Left renal pelvis (tissue), 4 donors: ENCODE measurements at regions not wholly inside any gene's neighbourhood (a gene's known extent, or its start where the extent isn't known, plus 50 kb on each side); places are given as distances from the start of the nearest gene placed in this dataset.

Experiments
- DNase-seq, 4 donors: peaks; one replicate each; pipeline ENCODE4 v3.0.0-alpha.2; 2013; ENCODE audit warnings: low read depth in 4 of 4, low spot score in 3 of 4

DNA sequence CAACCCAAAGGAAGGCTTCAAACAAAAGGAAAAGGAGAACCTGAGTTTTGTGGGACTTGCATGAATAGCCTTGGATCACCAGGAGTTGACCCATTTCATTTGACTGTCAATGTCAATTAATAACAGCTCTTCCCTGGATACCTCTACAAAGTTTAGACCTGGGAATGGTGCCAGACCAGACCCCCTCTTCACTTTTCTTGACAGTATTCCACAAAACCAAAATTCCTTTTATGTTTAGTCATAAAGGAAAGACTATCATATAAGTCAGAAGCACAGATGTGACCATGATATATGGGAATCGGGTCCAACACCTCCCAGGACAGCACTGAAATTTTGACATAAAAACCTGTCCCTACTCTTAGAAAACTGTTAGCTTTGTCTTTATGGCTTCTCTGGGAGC, 191.8 kb downstream of the LYPLAL1 start:
- no peak for DNase-seq

DNA sequence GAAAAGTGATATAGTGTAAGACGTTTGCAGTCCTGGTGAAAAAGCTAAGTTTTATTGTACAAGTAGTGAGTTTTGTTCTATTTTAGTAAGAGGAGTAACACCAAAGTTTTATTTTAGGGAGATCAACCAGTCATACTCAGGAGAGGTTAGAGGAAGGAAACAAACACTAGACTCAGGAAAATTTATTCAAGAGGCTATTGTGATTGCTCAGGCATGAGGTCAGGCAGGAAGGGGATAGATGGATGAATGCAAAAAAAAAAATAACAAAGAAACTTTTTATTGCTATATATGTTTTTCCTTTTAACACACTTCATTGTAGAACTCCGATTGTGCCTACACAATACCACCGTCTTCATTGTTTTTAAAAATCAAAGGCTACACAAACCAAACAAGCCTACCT, 189.0 kb downstream of the LYPLAL1 start:
- no peak for DNase-seq

DNA sequence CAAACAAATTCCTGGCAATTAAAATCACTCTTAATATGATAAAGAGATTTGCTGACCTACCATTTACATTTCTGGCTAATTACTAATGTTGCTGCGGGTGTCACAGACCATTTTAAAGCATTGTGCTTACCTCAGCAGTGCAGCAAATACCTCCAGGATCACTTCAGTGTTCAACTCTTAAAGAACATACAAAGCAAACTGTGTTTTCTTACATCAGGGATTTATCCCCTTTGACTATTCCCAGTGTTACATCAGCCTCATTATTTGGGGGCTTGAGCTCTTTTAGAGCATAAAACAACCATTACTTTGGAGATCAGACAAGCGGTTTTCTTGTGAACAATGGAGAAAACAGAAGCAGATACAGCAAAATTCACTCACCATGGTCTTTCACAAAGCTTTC, 185.4 kb downstream of the LYPLAL1 start:
- no peak for DNase-seq

DNA sequence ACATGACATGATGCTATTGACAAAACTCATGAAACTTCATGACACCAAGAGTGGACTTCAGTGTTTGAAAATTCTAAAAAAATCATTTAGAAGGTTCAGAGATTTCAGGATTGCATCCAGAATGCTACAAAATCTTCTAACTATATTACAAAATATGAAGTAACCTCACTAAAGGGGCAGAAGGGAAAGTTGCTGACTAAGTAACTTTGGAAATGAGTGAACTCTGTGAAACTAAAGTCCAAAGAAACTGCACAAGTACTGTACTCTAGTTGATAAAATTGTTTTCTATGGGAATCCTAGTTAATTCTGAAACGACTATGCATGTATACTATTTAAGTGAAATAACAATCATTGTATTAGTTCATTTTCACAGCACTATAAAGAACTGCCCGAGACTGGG, 184.4 kb downstream of the LYPLAL1 start:
- DNase-seq, result no peak

DNA sequence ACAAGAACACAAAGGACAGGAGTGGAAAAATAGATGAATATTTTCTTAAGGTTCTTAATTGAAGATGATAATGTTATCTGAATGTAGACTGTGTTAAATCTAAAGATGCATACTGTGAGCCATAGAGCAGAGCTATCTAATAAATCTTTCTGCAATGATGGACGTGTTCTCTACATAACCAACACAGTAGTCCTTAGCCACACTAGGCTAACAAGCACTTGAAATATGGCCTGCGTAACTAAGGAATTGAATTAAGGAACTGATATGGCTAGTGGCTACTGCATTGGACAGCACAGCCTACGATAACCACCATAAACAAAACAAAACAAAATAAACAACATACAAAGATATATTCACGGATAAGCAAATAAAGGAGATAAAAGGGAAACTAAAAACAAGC, 181.3 kb downstream of the LYPLAL1 start:
- DNase-seq, result no peak

DNA sequence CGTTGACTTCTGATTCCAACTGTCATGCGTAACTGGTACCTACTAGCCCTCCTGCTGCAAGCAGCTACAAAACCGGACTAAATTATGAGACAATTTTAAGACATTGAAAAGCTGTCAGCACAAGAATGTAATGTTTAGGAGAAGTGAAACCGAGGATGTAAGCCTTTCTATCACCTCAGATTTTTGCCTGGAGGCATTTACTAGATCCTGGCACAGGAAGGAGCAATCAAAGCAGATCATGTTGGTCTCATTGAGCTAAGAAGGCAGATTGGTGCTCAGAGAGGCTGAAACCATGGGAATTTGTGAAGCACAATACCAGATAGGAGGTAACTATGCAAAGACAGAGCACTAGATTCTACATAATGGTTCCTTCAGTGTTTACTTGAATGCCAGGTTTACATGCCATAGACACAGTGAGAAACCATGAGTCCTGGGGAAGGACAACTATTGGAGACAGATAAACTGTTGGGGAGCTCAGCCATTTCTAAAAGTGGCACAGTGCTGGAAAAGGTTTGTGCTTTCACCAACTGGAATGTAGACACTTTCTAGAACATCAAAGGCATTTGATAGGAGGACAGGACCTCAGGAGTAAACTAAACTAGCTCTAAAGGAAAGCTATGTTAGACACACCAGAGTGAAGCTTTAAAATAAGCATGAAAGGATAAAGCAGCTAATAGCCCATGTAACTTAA, 179.4 kb downstream of the LYPLAL1 start:
- DNase-seq, result no peak

DNA sequence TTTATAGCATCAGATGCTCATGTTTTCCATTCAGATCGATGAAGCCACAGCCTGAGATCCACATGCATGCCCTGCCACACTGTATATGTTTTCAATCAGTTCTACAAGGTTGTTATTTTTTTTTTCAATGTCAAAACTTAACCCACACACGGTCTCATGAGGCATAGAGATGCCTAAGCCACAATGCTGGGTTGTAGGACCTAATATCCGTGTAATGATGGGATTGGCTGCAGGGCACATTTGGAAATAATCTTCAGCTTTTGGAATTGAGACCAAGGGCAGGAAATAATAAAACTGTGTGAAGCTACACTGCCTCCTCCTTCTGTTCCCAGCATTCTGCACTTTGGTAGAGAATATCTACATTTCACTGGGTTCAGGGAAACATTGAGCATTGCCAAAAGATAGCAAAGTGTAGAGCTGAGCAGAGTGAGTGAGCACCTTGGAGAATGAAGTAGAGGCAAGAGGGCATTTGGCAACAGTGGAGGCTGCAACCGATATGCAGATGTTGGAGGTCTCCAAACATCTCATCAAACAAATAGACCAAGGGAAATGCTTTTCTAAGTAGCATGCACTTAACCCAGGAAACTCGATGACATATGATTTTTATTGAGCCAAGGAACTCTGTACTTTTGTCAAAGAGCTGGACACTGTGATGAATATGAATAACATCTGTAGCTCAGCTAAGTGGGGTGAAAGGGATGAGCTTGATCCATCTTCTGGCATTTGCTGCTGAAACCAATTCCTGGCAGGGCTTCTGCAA, 176.7 kb downstream of the LYPLAL1 start:
- no peak for DNase-seq

DNA sequence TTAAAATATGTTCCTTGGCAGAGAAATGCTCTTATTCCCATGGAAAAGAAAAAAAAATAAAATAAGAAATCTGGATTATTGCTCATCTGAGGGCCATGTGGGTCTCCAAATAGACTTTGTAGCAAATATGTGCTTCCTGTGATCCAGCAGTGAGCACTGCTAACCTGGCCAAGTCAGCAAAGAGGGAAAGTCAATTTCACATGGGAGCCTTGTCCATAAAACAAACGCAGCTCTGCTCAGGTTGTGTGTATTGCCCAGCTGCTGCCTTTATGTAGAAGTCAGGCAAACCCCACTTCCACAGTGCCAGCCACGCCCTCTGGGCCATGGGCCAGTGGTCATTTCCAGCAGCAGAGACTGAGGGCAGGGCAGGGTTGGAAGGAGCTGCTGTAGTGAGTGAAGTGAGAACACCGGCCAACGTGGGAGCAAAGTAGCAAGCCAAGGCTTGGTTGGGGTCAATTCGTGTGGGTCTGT, 174.3 kb downstream of the LYPLAL1 start:
- DNase-seq, result no peak

DNA sequence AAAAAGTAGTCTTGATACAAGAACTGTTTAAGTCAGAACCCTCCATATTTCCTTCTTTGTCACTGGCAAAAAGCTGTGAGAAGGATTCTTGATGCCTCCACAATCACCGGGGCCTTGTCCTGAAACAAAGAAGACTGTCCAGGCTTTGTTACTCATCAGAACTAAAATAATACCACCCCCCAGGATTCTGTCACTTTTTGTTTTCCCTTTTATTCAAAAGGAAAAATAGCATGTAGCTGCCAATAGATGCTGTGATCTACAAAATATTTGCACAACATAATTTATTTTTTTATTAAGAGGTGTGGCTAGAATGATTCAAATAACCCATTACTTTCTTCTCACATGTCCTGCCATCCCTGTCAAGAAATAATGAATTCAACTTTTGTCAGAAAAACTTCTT, 173.7 kb downstream of the LYPLAL1 start:
- no peak for DNase-seq

DNA sequence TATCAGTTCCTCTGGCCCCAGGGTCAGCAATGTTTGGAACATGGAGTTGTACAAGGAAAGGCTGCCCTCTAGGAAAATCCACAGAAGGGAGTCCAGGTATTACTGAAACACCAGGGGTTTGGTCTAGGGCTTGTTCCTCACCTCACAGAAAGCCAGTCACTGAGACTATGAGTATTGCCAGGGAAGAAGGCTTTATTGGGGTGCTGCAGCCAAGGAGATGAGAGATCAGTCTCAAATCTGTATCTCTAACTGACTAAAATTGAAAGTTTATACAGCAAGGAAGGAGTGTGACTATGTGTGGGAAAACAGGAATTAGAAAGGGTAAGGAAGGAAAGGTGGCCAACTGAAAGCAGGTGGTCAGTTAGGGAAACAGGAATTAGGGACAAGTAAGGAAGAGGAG, 172.3 kb downstream of the LYPLAL1 start:
- DNase-seq, result no peak

DNA sequence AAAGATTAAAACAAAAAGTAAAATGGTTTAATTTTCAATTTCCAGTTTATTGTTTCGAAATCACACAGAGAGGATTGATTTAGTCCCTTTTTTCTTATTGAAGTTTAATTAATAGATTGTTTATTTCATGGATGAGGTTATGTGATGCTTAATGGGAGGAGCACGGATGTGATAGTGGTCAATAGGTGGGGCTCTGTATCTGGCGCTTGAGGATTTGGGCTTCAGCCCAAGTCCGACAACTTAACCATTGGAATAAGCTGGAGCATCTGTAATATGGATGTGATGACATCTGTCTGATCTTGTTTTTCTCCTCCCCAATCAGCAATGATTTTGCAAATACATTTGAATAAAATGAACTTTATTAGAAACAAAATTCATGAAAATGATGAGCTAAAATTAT, 169.2 kb downstream of the LYPLAL1 start:
- no peak for DNase-seq

DNA sequence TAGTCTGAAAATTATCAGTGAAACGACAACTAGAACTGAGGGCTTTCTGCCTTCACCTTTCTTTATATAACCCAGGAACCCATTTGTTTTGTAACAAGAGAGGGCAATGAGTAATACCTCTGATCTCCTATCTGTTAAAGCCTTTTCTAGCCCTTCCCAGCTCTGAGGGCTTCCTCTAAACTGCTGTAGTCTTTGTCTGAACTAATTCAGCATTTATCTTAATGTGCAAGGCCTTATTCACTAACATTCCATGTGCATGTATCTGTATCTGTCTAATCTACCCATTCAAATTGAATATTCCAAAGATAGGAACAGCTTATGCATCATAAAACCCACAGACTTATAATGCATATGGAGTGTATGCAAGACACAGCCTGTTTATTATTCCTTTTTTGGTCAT, 167.1 kb downstream of the LYPLAL1 start:
- no peak for DNase-seq

DNA sequence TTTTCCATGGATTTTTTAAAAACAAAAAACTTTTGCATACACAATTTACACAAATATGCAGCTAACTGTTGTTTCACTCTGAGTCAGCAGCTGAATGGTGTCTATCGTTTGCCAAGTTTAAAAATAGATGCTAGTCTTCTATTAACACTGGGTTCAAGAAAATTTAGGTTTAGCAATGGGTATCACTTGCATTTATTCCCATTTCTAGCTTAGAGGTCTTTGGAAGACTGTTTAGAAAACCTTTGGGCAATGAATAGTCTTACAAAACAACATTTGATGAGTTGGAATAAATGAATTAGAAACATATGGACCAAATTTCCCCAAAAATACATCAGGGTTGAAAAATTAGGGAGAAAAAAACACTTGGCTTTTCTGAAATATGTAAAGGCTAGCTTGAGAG, 165.8 kb downstream of the LYPLAL1 start:
- DNase-seq, result no peak

DNA sequence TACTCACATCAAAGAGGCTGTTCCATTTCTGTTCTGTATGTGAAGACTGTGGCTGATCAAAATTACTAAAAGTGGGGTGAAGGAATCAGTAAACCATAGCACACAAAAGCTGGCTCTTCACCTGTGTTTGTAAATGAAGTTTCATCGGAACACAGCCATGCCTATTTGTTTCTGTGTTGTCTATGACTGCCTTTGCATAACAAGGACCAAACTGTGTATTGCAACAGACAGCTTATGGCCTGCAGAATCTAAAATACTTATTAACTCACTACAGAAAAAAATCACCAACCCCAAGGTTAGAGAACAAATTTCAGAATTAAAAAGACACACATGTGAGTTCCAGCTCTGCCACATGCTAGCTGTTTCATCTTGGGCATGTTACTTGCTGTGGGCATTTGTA, 163.9 kb downstream of the LYPLAL1 start:
- no peak for DNase-seq

DNA sequence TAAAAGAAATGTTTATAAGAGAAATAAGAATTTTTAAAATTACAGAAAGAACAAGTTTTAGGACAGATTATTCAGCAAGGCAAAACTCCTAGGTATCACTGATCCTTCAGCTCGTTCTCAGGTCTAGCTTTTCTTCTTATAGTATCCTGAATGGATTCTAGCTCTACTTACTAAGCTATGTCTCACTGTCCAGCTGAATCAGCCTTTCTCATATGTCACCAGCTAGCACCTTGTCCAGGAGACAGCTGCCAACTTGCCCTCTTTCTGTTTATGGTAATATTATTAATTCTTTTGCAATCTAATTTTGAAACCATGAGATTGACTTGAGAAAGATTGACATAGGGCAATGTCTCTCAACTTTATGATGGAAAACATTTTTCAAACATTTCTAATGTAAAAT, 159.9 kb downstream of the LYPLAL1 start:
- DNase-seq, result no peak

DNA sequence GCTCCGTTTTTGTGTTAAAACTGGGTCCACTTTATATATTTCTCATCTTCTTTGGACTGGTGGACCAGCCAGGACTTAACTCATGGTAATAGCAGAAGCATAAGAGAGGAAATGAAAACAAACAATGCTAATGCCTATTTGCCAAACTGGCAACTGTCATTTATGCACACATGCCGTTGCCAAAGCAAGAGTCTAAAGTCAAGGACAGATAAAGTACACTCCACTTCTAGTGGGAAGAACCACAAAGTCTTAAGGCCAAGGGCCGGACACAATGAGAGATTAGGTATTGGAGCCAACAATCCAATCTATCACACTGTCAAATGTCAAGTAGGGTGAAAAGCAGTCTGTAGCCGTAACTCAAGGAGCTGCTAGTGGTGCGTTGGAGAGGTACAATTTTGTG, 157.7 kb downstream of the LYPLAL1 start:
- DNase-seq, result no peak

DNA sequence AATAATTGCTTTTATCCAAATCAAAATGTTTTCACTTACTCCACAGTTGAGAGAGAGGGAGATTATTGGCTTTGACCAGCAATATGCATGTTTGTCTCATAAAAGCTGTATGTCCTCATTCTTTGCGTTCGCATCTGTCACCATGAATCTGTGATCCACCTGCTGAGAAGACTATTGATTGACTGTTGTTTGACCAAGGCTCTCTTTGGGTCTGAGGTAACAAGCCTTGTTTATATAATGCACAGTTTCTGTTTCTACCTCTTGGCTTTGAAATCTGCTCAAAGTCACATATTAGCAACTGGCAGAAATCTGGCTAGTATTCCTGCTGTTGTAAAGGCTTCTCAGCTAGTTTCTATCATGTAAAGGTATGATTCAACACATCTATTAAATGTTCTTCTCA, 157.0 kb downstream of the LYPLAL1 start:
- DNase-seq, result no peak

DNA sequence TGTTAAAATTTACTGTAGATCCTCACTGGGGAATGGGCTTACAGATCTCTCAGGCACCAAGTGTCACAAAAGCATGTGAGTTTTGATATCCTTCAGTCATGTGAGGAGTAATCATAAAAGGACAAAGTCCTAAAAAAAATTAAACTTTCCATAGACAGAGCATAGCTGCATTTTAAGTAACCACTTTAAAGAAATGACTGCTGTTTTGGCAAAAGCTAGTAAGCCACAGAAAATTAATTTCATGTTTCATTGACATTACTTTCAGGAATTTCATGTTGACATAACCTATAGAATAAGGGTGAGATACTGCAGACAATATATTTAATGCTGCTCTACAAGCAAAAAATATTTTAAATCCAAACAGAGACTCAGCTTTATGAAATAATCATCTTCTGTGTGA, 156.3 kb downstream of the LYPLAL1 start:
- DNase-seq, result no peak

DNA sequence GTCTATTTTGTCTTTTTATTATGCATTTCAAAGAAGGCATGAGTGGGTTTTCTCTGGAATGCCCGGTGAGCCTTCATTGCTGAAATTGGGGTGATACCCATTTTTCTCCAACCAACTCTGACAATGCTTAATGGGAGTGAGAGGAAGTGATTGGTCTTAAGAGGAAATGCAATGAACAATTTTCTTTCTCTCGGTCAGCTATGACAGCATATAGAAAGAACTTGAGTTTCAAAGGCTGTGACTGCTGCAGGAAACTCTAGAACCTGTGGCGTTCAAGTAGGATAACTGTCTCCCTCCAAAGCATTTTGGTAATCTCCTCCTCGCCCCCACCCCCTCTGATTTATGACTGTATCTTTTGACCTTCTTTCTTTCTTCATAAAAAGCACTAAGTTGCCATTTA, 155.9 kb downstream of the LYPLAL1 start:
- no peak for DNase-seq

DNA sequence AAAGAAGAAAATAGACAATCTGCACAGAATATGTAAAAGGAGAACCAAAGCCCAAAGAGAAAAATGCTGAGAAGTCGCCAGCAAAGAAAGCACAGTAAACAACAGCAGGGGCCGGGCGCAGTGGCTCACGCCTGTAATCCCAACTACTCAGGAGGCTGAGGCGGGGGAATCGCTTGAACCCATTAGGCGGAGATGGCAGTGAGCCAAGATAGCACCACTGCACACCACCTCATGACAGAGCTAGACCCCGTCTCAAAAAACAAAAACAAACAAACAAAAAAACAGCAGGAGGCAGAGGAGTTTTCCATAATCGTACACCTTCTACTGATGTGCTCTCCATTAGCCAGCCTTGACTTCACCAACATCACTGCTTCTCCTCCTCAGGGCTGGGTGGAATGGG, 153.2 kb downstream of the LYPLAL1 start:
- DNase-seq, result no peak

DNA sequence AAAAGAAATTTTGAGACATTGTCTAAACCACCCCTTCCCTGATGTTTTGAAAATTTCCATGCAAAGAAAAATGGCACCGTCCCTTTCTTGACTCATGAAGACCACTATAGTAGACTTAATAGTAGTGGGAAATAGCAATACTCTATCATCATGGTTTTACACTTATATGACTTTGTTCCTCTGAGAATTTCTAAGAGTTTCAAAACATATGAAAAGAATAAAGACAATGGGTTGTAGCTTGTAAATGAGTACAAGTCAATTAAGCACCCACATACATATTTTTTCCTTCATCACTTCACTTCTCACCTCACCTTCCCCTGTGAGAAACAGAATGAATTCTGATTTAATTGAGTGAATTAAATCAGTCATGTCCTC, 151.7 kb downstream of the LYPLAL1 start:
- no peak for DNase-seq

DNA sequence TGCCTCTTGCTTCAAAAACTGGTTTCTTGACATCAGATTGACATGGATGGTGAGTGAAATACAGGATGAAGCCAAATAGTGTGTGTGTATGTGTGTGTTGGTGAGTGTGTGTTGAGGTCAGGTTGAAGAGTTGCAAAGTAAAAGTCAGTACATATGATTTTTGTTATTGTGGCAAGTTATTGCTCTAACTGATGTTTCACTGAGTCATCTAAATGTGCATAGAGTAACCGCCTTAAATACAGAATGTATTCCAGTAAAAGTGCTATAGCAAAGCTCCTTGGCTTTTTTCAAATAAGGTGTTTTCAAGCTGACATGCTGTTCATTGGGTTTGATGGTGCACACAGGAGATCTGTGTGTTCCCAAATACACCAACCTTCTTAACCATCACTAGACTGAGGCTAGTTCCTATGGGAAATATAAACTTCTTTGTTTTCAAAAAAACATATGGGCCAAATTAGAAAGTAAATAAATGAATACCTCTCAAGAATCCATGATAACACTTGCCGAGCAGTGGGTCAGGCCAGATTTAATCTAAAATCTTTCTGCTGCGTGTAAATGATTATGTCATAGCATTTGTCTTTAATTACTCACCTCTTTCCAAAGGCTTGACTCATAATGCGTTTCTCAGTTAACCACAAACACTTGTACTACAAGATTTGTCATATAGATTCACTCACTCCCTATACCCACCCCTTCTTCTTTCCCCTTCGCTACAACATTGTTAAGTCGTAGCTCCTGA, 151.1 kb downstream of the LYPLAL1 start:
- DNase-seq, result no peak
